NCI-H2107 treated with DMSO at 0.1 percent for 48 hours (cell line): ENCODE measurements at regions not wholly inside any gene's neighbourhood (a gene's known extent, or its start where the extent isn't known, plus 50 kb on each side); places are given as distances from the start of the nearest gene placed in this dataset.
"Not testable (repeated sequence)": the region's sequence is repeated elsewhere in the genome, so short reads cannot be mapped to it uniquely, and the experiment has no call there.

Experiments used
- DNase-seq: peaks from one replicate; lab custom pipeline; 2025; ENCODE audit not compliant: unreplicated experiment; lab: John Stamatoyannopoulos, UW

DNA sequence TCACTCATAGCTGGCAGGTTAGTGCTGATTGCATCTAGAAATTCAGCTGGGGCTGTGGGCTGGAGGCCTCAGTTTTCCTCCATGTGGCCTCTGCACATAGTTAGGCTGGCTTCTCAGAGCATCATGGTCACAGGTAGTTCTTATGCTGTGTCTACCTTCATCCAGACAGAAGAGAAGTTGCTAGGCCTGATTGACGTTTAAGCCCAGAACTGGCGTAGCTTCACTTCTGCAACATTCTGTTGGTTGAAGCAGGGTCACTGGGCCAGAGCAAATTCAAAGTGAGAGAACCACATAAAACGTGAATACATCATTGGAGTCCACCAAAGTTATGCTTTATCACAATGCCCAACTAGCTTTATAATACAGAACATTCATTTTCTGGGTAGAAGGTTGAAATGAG, 116.0 kb downstream of the SPP2 start:
- DNase-seq, result no peak

DNA sequence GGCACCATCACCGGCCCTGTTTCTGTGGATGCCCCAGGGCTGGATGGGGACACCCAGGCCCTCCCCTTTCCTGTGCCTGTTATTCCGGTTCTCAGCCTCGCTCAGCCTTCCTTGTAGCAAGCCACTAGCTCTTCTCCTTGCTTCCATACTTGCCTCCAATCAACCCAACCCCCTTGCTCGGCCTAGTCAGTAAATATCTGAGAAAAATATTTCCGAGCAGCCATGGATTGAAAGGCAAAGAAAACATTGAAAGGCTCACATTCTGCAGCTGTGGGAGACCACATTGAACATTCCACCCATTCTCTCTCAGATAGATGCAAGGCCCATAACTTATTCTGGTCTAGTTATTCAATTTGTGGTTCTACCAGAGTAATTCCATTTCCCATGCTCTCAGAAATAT, 114.9 kb downstream of the SPP2 start:
- DNase-seq, result no peak

- no peak for DNase-seq
Measured at GRCh38 chr2:234164493-234165413, 114.3 kb downstream of the SPP2 start.

- DNase-seq, result no peak
Measured at GRCh38 chr2:234163510-234164045, 113.1 kb downstream of the SPP2 start.

GRCh38 chr2:234162861-234163260, 112.4 kb downstream of the SPP2 start:
- no peak for DNase-seq

DNA sequence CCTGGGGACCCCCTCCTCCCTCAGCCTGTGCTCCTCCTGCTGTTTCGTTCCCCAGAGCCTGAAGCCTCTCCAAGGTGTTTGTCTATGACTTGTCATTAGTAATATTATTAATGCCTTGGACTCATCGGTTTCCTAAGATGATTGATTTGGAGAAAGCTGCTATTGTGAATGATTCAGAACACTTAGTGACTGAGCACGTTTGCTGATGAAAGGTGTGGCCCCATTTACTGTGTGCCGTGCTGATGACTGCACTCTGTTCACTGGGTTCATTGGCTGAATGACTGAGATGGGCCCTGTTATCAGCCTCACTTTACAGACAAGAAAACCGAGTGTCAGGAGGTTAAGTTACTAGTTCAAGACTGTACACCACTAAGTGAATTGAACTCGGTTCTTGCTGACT, 111.4 kb downstream of the SPP2 start:
- DNase-seq, result no peak

DNA sequence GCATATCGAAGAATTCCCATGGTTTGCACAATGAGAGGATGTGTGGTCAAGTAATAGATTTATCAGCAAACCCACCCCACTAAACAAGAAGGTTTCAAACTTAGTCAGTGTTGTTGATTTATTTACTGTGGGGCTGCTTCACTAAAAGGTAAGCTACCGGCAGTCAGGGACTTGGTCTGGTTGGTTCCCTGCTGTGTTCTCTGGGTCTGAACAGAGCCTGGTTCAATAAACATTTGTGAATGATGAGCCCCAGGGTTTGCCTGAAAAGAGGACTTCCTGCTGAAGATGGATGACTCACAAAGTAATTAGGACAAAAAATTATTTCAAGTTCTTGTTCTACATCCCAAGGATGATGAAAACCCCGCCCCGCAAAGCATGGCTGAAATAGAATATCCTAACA, 108.3 kb downstream of the SPP2 start:
- DNase-seq, result no peak

DNA sequence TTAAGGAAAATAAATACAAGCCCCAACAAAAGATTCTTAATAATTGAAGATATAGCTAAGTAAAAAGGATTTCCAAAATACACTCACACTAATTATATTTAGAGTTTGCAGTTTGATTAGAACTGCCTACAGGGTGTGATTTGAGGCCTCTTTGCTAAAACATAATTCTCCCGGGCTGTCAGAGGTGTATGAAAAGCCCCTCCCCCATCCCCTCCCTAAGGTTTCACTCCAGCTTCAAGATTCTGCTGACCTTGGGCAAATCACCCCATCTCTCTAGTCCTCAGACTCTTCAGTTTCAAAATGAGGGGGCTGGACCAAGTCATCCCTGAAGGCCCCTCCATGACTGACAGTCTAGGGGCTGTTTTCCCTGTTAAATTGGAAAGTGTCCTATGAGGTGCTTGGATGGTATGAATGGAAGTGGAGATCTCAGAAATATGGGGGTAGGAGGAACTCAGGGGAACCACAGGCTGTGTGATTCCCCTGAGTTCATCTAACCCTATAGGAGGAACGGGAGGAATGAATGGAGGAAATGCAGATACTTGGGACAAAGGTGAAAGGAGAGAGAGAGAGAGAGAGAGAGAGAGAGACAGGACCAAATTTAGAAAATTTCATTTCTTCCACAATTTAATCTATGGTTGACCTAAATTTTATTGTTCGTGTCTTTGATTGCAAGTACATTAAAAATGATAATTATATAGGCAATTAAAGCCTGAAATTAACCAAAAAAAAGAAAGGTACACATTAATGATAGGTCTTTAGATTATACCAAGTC, 107.5 kb downstream of the SPP2 start:
- no peak for DNase-seq

GRCh38 chr2:234156326-234156725, 105.8 kb downstream of the SPP2 start:
- DNase-seq, result no peak

DNA sequence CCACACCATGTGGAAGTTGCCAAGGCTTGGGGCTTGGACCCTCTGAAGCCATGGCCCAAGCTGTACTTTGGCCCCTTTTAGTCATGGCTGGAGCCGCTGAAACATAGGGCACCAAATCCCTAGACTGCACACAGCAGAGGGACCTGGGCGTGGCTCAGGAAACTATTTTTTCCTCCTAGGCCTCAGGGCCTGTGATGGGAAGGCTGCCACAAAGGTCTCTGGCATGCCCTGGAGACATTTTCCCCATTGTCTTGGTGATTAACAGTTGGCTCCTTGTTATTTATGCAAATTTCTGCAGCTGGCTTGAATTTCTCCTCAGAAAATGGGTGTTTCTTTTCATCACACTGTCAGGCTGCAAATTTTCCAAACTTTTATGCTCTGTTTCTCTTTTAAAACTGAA, 102.3 kb downstream of the SPP2 start:
- DNase-seq, result not testable (repeated sequence)

- no peak for DNase-seq
Measured at GRCh38 chr2:234147335-234147861, 96.9 kb downstream of the SPP2 start.

GRCh38 chr2:234146087-234146826, 95.8 kb downstream of the SPP2 start:
- DNase-seq, result no peak

GRCh38 chr2:234145511-234145910, 95.0 kb downstream of the SPP2 start:
- no peak for DNase-seq

DNA sequence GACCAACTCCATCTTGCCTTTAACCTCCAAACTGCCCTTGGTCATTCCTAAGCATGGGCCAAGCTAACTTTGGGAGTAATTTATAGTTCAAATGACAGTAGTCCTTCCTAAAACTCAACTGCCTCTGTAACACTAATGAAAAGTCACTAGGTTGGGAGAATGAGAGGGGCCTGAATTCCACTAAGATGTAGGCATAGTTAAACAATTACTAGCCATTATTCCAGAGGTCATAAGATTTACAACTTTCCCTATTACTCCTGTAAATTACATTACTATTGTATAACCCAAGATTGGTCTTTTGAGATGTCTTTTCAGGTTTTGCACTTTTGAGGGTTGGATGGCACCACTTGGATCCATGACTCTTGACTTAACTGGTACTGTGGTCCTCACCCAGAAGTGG, 94.6 kb downstream of the SPP2 start:
- DNase-seq, result no peak

DNA sequence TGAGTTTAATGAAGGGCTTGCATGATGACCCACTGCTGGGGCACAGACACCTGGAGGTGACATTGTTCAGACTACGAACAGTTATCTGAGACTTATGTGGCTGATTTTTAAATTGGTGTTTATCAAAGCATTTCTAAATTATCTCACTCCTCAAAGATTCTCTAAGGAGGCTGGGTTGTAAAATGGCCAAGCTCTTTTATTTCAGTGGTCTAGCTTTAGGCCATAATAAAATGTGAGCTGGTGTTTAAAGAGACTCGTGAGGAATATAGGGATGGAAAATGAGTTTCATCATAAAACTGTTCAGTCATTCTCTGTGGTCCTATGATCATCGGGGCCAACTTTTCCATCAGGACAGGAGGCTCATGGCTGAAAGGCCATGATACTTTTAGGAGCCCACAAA, 93.4 kb downstream of the SPP2 start:
- DNase-seq, result no peak

DNA sequence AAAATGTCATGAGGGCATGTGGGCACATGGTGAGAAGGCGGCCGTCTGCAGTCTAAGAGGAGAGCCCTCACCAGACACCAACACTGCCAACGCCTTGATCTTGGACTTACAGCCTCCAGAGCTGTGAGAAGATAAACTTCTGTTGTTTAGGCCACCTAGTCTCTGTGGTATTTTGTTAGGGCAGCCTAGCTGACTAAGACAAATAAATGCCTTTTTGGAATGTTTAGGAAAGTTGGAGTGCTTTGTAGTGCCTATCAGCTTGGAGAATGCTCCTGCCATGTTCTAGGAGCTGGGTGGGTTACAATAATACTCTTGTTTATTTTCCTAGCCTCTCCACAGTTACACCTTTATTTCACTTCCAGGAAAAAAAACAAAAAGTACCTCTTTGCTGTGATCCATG, 92.0 kb downstream of the SPP2 start:
- no peak for DNase-seq

GRCh38 chr2:234139755-234140154, 89.3 kb downstream of the SPP2 start:
- no peak for DNase-seq

- no peak for DNase-seq
Measured at GRCh38 chr2:234138836-234139235, 88.3 kb downstream of the SPP2 start.

GRCh38 chr2:234137400-234138014, 87.0 kb downstream of the SPP2 start:
- no peak for DNase-seq

DNA sequence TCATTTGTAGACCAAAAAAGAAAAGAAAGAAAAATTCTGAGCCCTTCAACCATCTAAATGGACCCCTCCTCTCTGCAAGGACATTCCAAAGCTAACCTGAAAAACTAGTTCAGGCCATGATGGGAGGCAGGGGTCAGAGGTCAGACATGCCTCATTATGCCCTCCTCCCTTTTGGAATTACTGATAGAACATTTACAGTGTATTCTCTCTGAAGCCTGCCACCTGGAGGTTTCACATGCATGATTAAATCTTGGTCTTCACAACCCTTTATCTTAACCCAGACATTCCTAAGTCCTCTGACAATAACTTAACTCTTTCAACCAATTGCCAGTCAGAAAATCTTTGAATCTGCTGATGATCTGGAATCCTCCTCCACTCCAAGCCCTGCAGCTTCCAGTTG, 86.0 kb downstream of the SPP2 start:
- no peak for DNase-seq
